ENCODE measurements at regions not wholly inside any gene's neighbourhood (a gene's known extent, or its start where the extent isn't known, plus 50 kb on each side); places are given as distances from the start of the nearest gene placed in this dataset.

DNA sequence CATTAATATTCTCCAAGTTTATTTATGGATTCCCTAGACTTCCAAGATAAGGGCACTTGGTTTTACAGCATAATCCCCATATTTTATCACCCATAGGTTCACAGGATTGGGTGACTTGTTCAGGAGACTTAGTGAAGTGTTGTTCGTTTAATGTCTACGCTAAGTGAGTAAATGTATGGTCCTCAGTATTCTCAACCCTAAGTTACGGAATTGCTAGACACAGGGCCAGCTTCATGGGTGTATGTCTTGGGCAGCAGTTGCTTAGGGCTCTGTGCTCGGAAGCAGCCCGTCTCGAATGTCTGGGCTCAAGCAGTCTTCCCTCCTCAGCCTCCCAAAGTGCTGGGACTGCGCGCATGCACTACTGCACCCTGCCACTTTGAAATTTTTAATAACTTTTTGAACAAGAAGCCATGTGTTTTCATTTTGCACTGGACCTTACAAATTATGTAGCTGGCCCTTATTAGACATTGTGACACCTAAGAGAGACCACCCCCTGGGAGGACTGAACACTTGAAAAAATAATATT is 91.5 kb upstream of the ZNF217 start:
- TF ChIP-seq CTCF (IDR thresholded peaks at IDR 0.05; ENCODE audit: insufficient read depth, low read length, poor library complexity, severe bottlenecking) = no peak
- no peak for TF ChIP-seq EZH2phosphoT487 (conservative IDR thresholded peaks at IDR 0.05; ENCODE audit: low read length)

All from SU-DHL-6 (cell line).